Colonic mucosa (tissue), 4 donors: ENCODE measurements at regions not wholly inside any gene's neighbourhood (a gene's known extent, or its start where the extent isn't known, plus 50 kb on each side); places are given as distances from the start of the nearest gene placed in this dataset.

Experiments used
- DNase-seq: peaks from one replicate; pipeline ENCODE4 v3.0.0-alpha.2; 2020
- H3K27ac ChIP-seq: fragments of 200-600 bp; one replicate; pipeline ENCODE4 v1.8.0; 2021
- H3K27me3 ChIP-seq: fragments of 200-600 bp; one replicate; pipeline ENCODE4 v1.8.0; 2021
- H3K36me3 ChIP-seq: fragments of 200-600 bp; one replicate; pipeline ENCODE4 v1.8.0; 2021
- H3K4me1 ChIP-seq: fragments of 200-600 bp; one replicate; pipeline ENCODE4 v1.8.0; 2021; ENCODE audit warnings: mild to moderate bottlenecking
- H3K4me3 ChIP-seq: fragments of 200-600 bp; one replicate; pipeline ENCODE4 v1.8.0; 2021
- H3K9ac ChIP-seq, 2 donors: one replicate each; pipeline ENCODE4 v1.7.0; 2013; ENCODE audit warnings: control low read depth in 2 of 2, low read depth in 2 of 2, low read length in 2 of 2
- H3K9me3 ChIP-seq: fragments of 200-600 bp; one replicate; pipeline ENCODE4 v1.8.0; 2021
- intact Hi-C: fragments of 100-400 bp; cut with DNase I; formaldehyde crosslinking; loops from one replicate; pipeline ENCODE4 v1.14.1; 2022
- TF ChIP-seq, protein P1 (sequence below): fragments of 200-600 bp; IDR thresholded peaks from one replicate; pipeline ENCODE4 v1.8.0; 2022; ENCODE audit warnings: antibody characterized with exemption, mild to moderate bottlenecking
- donor health status: healthy.
- donor health status: DM: no; HTN: no; CAD: no.
- donor health status: DM: no; HTN: no; CAD: no.

DNA sequence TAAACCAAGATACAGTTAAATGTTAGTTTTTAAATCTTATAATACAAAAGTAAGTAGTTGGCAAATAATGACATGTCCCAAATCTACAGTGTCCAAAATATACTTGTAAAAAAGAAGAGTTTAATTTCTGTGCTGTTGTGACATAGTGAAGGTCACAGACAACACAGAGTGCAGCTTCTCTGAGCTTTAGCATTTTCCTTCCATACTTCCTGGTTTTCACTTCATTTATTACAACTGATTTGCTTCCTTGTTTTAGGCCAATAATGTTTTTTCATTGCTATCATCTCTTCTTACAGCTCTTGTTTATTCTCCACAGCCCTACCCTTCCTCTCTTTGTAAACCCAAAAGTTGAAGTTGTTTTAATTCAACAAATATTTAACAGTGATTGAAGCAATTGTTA lies 132.4 kb upstream of the TET2 start:
- Histone ChIP-seq H3K4me1 (no peaks in the 10 kb centered on the region), H3K9ac (no peak overlapping the region), H3K36me3 (no peaks in the 10 kb centered on the region), H3K9me3 (no peaks in the 10 kb centered on the region), H3K4me3 (no peak overlapping the region), H3K27me3 (no peaks in the 10 kb centered on the region), H3K27ac (peak overlapping the region; percentile 65)
- intact Hi-C loops: no loop called here
- TF ChIP-seq, protein P1, sequence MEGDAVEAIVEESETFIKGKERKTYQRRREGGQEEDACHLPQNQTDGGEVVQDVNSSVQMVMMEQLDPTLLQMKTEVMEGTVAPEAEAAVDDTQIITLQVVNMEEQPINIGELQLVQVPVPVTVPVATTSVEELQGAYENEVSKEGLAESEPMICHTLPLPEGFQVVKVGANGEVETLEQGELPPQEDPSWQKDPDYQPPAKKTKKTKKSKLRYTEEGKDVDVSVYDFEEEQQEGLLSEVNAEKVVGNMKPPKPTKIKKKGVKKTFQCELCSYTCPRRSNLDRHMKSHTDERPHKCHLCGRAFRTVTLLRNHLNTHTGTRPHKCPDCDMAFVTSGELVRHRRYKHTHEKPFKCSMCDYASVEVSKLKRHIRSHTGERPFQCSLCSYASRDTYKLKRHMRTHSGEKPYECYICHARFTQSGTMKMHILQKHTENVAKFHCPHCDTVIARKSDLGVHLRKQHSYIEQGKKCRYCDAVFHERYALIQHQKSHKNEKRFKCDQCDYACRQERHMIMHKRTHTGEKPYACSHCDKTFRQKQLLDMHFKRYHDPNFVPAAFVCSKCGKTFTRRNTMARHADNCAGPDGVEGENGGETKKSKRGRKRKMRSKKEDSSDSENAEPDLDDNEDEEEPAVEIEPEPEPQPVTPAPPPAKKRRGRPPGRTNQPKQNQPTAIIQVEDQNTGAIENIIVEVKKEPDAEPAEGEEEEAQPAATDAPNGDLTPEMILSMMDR: no peak
- no peak for DNase-seq

DNA sequence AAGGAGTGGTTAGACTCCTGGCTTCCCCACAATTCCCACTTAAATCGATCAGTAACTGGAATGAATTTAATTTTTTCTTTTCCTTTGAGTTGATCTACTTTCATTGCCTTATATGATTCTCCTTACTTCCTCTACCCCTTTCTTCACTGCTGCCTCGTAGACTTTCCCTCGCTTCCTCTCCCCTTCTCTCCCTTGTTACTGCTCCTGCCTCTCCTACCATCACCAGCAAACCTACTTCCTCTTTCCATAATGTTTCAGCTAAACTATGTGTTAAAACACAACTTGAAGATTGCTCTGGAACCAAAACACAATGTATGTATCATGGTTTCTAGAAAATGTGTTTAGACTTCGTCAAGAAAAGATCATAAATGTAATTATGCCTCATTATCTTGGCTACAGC lies 132.0 kb upstream of the TET2 start:
- no peak overlapping the region for H3K4me3 ChIP-seq
- no peaks in the 10 kb centered on the region for H3K9me3 ChIP-seq
- H3K4me1 ChIP-seq: no peaks in the 10 kb centered on the region
- no peak for DNase-seq
- H3K27me3 ChIP-seq: no peaks in the 10 kb centered on the region
- H3K9ac ChIP-seq: no peak overlapping the region
- H3K27ac ChIP-seq: peak overlapping the region; percentile 65
- intact Hi-C loops: no loop called here
- TF ChIP-seq, protein P1: no peak
- H3K36me3 ChIP-seq: no peaks in the 10 kb centered on the region

DNA sequence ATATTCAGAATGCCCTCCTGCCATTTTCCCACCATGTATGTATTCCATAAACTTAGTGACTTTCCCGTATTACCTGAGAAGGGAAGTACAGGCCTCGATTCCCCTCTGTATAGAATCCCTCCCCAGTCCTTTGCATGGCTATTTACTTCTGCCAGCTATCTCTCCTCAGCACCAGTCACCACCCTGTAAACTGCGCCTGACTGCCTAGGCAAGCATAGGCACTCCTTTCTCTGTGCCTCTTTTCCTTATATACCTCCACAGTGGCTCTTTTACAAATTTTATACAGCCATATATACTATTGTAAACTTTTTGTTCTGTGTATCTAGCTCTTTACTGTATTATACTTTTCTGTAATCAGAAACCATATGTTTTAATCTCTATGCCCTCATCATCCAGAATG lies 130.9 kb upstream of the TET2 start:
- TF ChIP-seq, protein P1: no peak
- Histone ChIP-seq H3K4me3 (no peak overlapping the region), H3K27me3 (no peaks in the 10 kb centered on the region), H3K9me3 (no peaks in the 10 kb centered on the region), H3K27ac (no peak overlapping the region), H3K4me1 (no peaks in the 10 kb centered on the region), H3K36me3 (no peaks in the 10 kb centered on the region), H3K9ac (no peak overlapping the region)
- intact Hi-C loops: no loop called here
- DNase-seq: no peak

DNA sequence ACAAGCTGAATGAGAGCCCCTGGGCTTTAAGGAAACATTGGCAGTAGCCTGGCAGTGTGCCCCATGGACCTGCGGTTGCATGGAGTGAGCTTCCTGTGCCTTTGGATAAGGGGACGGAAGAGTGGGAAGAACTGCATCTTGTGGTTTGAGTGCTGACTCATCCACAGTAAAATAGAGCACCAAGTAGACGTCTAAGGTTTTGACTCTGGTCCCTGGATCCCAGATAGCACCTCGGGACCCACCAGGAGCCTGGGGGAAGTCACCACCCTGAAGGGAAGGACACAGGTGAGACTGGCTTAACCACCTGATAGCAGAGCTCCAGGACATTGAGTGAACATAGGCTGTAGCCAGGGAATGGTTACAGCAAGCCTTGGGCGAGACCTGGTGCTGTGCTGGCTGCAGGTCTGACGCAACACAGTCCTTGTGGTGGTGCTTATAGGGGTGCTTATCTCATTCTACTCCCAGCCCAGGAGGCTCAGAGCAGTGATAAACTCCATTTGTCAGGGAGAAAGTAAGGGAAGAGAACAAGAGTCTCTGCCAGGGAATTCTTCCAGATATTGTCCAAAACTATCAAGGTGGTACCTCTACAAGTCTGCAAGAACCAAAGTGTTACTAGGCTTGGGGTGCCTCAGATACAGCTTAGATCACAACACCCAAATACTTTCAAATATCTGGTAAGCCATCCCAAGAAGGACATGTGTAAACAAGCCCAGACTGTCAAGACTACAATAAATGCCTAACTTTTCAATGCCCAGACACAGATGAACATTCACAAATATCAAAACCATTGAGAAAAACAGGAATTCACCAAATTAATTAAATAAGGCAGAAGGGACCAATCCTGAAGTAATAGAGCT lies 123.6 kb upstream of the TET2 start:
- intact Hi-C loops: no loop called here
- Histone ChIP-seq H3K9me3 (no peaks in the 10 kb centered on the region), H3K36me3 (no peaks in the 10 kb centered on the region), H3K27ac (no peak overlapping the region), H3K9ac (no peak overlapping the region), H3K4me3 (no peak overlapping the region), H3K4me1 (no peaks in the 10 kb centered on the region), H3K27me3 (no peaks in the 10 kb centered on the region)
- no peak for DNase-seq
- TF ChIP-seq, protein P1: no peak

DNA sequence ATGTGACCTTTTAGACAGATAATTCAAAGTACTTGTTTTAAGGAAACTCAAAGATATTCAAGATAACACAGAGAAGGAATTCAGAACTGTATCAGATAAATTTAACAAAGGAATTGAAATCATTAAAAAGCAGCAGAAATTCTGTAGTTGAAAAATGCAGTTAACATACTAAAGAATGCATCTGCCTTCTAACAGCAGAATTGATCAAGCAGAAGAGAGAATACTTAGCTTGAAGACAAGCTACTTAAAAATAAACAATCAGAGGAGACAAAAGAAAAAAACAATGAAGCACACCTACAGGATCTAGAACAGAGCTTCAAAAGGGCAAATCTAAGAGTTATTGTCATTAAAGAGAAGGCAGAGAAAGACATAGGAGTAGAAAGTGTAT lies 123.0 kb upstream of the TET2 start:
- TF ChIP-seq, protein P1: no peak
- Histone ChIP-seq H3K27ac (no peak overlapping the region), H3K4me3 (no peak overlapping the region), H3K9ac (no peak overlapping the region), H3K9me3 (no peaks in the 10 kb centered on the region), H3K36me3 (no peaks in the 10 kb centered on the region), H3K27me3 (no peaks in the 10 kb centered on the region), H3K4me1 (no peaks in the 10 kb centered on the region)
- intact Hi-C loops: no loop called here
- no peak for DNase-seq
